H1 (cell line): ENCODE measurements at regions not wholly inside any gene's neighbourhood (a gene's known extent, or its start where the extent isn't known, plus 50 kb on each side); places are given as distances from the start of the nearest gene placed in this dataset.

Experiments
- CTCF ChIA-PET: fragments of 300-600 bp; sonication (Branson Sonifier 250); formaldehyde crosslinking; loops from one replicate; lab custom pipeline; 2021; ENCODE audit not compliant: partially characterized antibody; lab: Charles Lee
- POLR2A ChIA-PET: fragments of 300-600 bp; sonication (Branson Sonifier 250); formaldehyde crosslinking; loops from one replicate; lab custom pipeline; 2021; ENCODE audit warnings: inconsistent platforms; ENCODE audit not compliant: partially characterized antibody; lab: Charles Lee
- DNase-seq, 2 experiments: peaks; one replicate each; pipeline versions ENCODE4 v3.0.0 to v3.0.0-alpha.2; 2010 to 2022; ENCODE audit warnings: low spot score in 2 of 2, low read depth in 1 of 2, mixed read lengths in 1 of 2
- FAIRE-seq: peaks from 2 replicates; lab custom pipeline; 2011; peaks lifted over from hg19 to GRCh38; lab: Jason Lieb, UNC
- H2AFZ ChIP-seq: 2 replicates; pipeline ENCODE4 v1.8.1; 2012; ENCODE audit warnings: low read length, inconsistent platforms
- H2AK5ac ChIP-seq: 2 replicates; pipeline ENCODE4 v1.6.1; 2013; ENCODE audit warnings: low read depth, low read length
- H2BK120ac ChIP-seq: replicated peaks from 2 replicates; pipeline ENCODE3; 2013; ENCODE audit warnings: low read depth, low read length, inconsistent platforms
- H2BK12ac ChIP-seq: 2 replicates; pipeline ENCODE4 v1.6.1; 2013; ENCODE audit warnings: low read depth, low read length
- H2BK15ac ChIP-seq: 2 replicates; pipeline ENCODE4 v1.6.1; 2013; ENCODE audit warnings: low read length
- H2BK20ac ChIP-seq: 2 replicates; pipeline ENCODE4 v1.6.1; 2013; ENCODE audit warnings: low read length
- H2BK5ac ChIP-seq: 2 replicates; pipeline ENCODE4 v1.6.1; 2013; ENCODE audit warnings: low read depth, low read length
- H3K14ac ChIP-seq: 2 replicates; pipeline ENCODE4 v1.6.1; 2013; ENCODE audit warnings: inconsistent platforms; ENCODE audit not compliant: insufficient read length
- H3K18ac ChIP-seq: 2 replicates; pipeline ENCODE4 v1.6.1; 2013; ENCODE audit warnings: low read length; ENCODE audit errors: extremely low read depth
- H3K23ac ChIP-seq: 2 replicates; pipeline ENCODE4 v1.6.1; 2013; ENCODE audit warnings: inconsistent platforms; ENCODE audit not compliant: insufficient read length
- H3K23me2 ChIP-seq: 2 replicates; pipeline ENCODE4 v1.6.1; 2013; ENCODE audit warnings: low read depth, low read length
- H3K27ac ChIP-seq: 2 replicates; pipeline ENCODE4 v1.6.1; 2011; ENCODE audit warnings: low read depth, low read length, inconsistent platforms
- H3K27me3 ChIP-seq, 4 experiments: replicated peaks in 1 of 4; 1 replicate in 1 of 4; 2 replicates in 3 of 4; pipeline versions ENCODE4 v1.6.1 to v1.8.1; 2011 to 2013; ENCODE audit warnings: low read length in 3 of 4, mild to moderate bottlenecking in 3 of 4, inconsistent platforms in 2 of 4, mixed read lengths in 2 of 4, moderate library complexity in 1 of 4; ENCODE audit not compliant: control insufficient read depth in 3 of 4, insufficient read depth in 3 of 4; ENCODE audit errors: extremely low read depth in 1 of 4
- H3K36me3 ChIP-seq, 4 experiments: 2 replicates each; pipeline versions ENCODE4 v1.6.1 to v1.8.1; 2011 to 2013; ENCODE audit warnings: mild to moderate bottlenecking in 4 of 4, low read length in 3 of 4, moderate library complexity in 2 of 4, control low read depth in 1 of 4, inconsistent platforms in 1 of 4; ENCODE audit not compliant: insufficient read depth in 4 of 4, control insufficient read depth in 2 of 4
- H3K4ac ChIP-seq: replicated peaks from 2 replicates; pipeline ENCODE3; 2013; ENCODE audit warnings: low read length, low read depth, mixed read lengths, inconsistent platforms; ENCODE audit not compliant: insufficient read length
- H3K4me1 ChIP-seq, 4 experiments: replicated peaks in 1 of 4; 1 replicate in 1 of 4; 2 replicates in 3 of 4; pipeline versions ENCODE4 v1.6.1 to v1.8.1; 2011 to 2013; ENCODE audit warnings: low read length in 3 of 4, inconsistent platforms in 2 of 4, mixed read lengths in 1 of 4; ENCODE audit not compliant: insufficient read depth in 4 of 4, control insufficient read depth in 3 of 4
- H3K4me2 ChIP-seq, 2 experiments: 2 replicates each; pipeline versions ENCODE4 v1.6.1 to v1.8.1; 2011 to 2013; ENCODE audit warnings: low read depth in 2 of 2, low read length in 2 of 2, control low read depth in 1 of 2, inconsistent platforms in 1 of 2, mild to moderate bottlenecking in 1 of 2; ENCODE audit not compliant: insufficient read depth in 1 of 2
- H3K4me3 ChIP-seq, 4 experiments: fragments of 200-600, 300-600 bp in 1 of 4; sonication (generic), shearing (Covaris generic), sonication (Bioruptor Twin) in 1 of 4; 2 replicates each; pipeline versions ENCODE4 v1.5.1 to v1.8.1; 2011 to 2016; ENCODE audit warnings: low read length in 4 of 4, low read depth in 3 of 4, control low read depth in 2 of 4, inconsistent platforms in 2 of 4, mild to moderate bottlenecking in 2 of 4, mixed read lengths in 1 of 4, moderate library complexity in 1 of 4; ENCODE audit not compliant: insufficient read depth in 2 of 4; ENCODE audit errors: extremely low read depth in 1 of 4
- H3K56ac ChIP-seq: replicated peaks from 2 replicates; pipeline ENCODE3; 2013; ENCODE audit warnings: low read depth, mild to moderate bottlenecking, mixed read lengths, low read length, inconsistent platforms; ENCODE audit not compliant: insufficient read length
- H3K79me1 ChIP-seq: 2 replicates; pipeline ENCODE4 v1.6.1; 2013; ENCODE audit warnings: low read depth, low read length, control low read depth
- H3K79me2 ChIP-seq, 2 experiments: 2 replicates each; pipeline versions ENCODE4 v1.6.1 to v1.8.1; 2012 to 2013; ENCODE audit warnings: low read length in 2 of 2, mild to moderate bottlenecking in 2 of 2, inconsistent platforms in 1 of 2; ENCODE audit not compliant: insufficient read depth in 2 of 2, control insufficient read depth in 1 of 2
- H3K9ac ChIP-seq, 4 experiments: replicated peaks in 1 of 4; 1 replicate in 1 of 4; 2 replicates in 3 of 4; pipeline versions ENCODE4 v1.6.1 to v1.8.1; 2011 to 2013; ENCODE audit warnings: low read depth in 3 of 4, low read length in 3 of 4, control low read depth in 2 of 4, mild to moderate bottlenecking in 2 of 4, moderate library complexity in 2 of 4, inconsistent platforms in 1 of 4; ENCODE audit errors: extremely low read depth in 1 of 4
- H3K9me3 ChIP-seq, 2 experiments: 2 replicates each; pipeline versions ENCODE4 v1.6.1 to v1.8.1; 2012 to 2013; ENCODE audit warnings: mild to moderate bottlenecking in 2 of 2, moderate library complexity in 2 of 2, control low read depth in 1 of 2, inconsistent platforms in 1 of 2, low read depth in 1 of 2, low read length in 1 of 2, mixed read lengths in 1 of 2; ENCODE audit not compliant: insufficient read depth in 2 of 2
- H4K20me1 ChIP-seq, 2 experiments: replicated peaks in 1 of 2; 2 replicates each; pipeline versions ENCODE3 to v1.8.1; 2011 to 2013; ENCODE audit warnings: inconsistent platforms in 2 of 2, low read length in 2 of 2, mild to moderate bottlenecking in 1 of 2; ENCODE audit not compliant: insufficient read depth in 2 of 2, control insufficient read depth in 1 of 2
- H4K5ac ChIP-seq: 2 replicates; pipeline ENCODE4 v1.6.1; 2013; ENCODE audit warnings: low read length, low read depth, mixed read lengths, inconsistent platforms; ENCODE audit not compliant: insufficient read length
- H4K8ac ChIP-seq: 2 replicates; pipeline ENCODE4 v1.8.0; 2013; ENCODE audit warnings: mild to moderate bottlenecking, moderate library complexity, low read length, inconsistent platforms; ENCODE audit not compliant: insufficient read depth; ENCODE audit errors: extremely low read depth
- H4K91ac ChIP-seq: replicated peaks from 2 replicates; pipeline ENCODE3; 2013; ENCODE audit warnings: low read length, mixed read lengths, inconsistent platforms; ENCODE audit not compliant: insufficient read length
- ATF2 ChIP-seq: IDR thresholded peaks from 2 replicates; pipeline ENCODE4 v1.6.1; 2012; ENCODE audit warnings: low read length, inconsistent platforms
- BRCA1 ChIP-seq: IDR thresholded peaks from 2 replicates; pipeline ENCODE4 v1.6.1; 2012; ENCODE audit warnings: low read depth, low read length, improper control_type of control experiment
- JUN ChIP-seq: IDR thresholded peaks from 2 replicates; pipeline ENCODE4 v1.6.1; 2011; ENCODE audit warnings: low read depth, mild to moderate bottlenecking, improper control_type of control experiment, low read length
- JUND ChIP-seq: IDR thresholded peaks from 2 replicates; pipeline ENCODE4 v1.6.1; 2011; ENCODE audit warnings: mild to moderate bottlenecking, improper control_type of control experiment, low read length
- RNF2 ChIP-seq: fragments of 200-900, 300-1000 bp; sonication (generic); IDR thresholded peaks from 2 replicates; pipeline ENCODE4 v1.7.1; 2016; ENCODE audit warnings: borderline replicate concordance, low read depth, mild to moderate bottlenecking, antibody characterized with exemption, low read length; ENCODE audit not compliant: poor library complexity, severe bottlenecking; ENCODE audit errors: missing control alignments
- WGBS, 2 experiments: shearing (Covaris generic) in 1 of 2; methylation state at CpG; one replicate each; pipeline versions ENCODE4 v1.1.6 to v1.1.7; 2013 to 2015; ENCODE audit warnings: low lambda C conversion rate in 2 of 2, mixed read lengths in 2 of 2, inconsistent platforms in 1 of 2, low coverage in 1 of 2, missing lambda C conversion rate in 1 of 2; ENCODE audit not compliant: insufficient replicate concordance in 2 of 2, insufficient coverage in 1 of 2, insufficient read length in 1 of 2; ENCODE audit errors: extremely low coverage in 1 of 2, missing lambda C conversion rate in 1 of 2; 5-methylcytosine and 5-hydroxymethylcytosine counted together

GRCh38 chr1:114341856-114342255, 169.1 kb downstream of the TRIM33 start:
- POLR2A ChIA-PET = no interaction called here
- H2AFZ ChIP-seq = no peak overlapping the region
- peaks cover 0 to 8% (median 5%) of the 10 kb centered on the region in 4 experiments; a peak in 4 of 7 replicates for H3K4me1 ChIP-seq
- peaks cover 0 to 1% (median 0%) of the 10 kb centered on the region in 4 experiments; a peak in 2 of 7 replicates for H3K27me3 ChIP-seq
- H4K20me1 ChIP-seq = no peaks in the 10 kb centered on the region
- 87% methylated on average over 6 of the region's 6 CpGs; no CpG with 5 or more reads in 1 of the 2 experiments for WGBS, 2 experiments
- no peak overlapping the region for H3K4ac ChIP-seq
- H3K9me3 ChIP-seq = no peaks in the 10 kb centered on the region
- H3K4me3 ChIP-seq = no peak overlapping the region
- no peaks in the 10 kb centered on the region for H3K79me1 ChIP-seq
- no peak overlapping the region for H2BK15ac ChIP-seq
- DNase-seq = peak in 1 of 2 experiments; percentile 13
- no peak overlapping the region for H4K91ac ChIP-seq
- no peak overlapping the region for H2BK12ac ChIP-seq
- no peak overlapping the region for H3K56ac ChIP-seq
- H2BK5ac ChIP-seq = no peak overlapping the region
- H3K23ac ChIP-seq = no peak overlapping the region
- no peak overlapping the region for H4K8ac ChIP-seq
- no peak overlapping the region for H2AK5ac ChIP-seq
- no peak overlapping the region for H2BK20ac ChIP-seq
- no peak overlapping the region for H2BK120ac ChIP-seq
- no peaks in the 10 kb centered on the region for H3K36me3 ChIP-seq
- no peak overlapping the region for H4K5ac ChIP-seq
- H3K4me2 ChIP-seq = no peak overlapping the region
- no peaks in the 10 kb centered on the region for H3K79me2 ChIP-seq
- no peak for TF ChIP-seq JUN
- no peak for TF ChIP-seq JUND
- TF ChIP-seq BRCA1 = no peak
- no peak for TF ChIP-seq ATF2
- TF ChIP-seq RNF2 = no peak
- H3K14ac ChIP-seq = no peak overlapping the region
- H3K23me2 ChIP-seq = peaks cover 2% of the 10 kb centered on the region; the same call in 1 of the 2 replicates
- no peak overlapping the region for H3K18ac ChIP-seq
- no peak overlapping the region for H3K9ac ChIP-seq
- CTCF ChIA-PET = interaction anchor here (0.8 to 1.6 kb wide), 3 partner anchors 8 to 367 kb away, joined by 3 read pairs; no protein-coding TSS in a partner anchor
- H3K27ac ChIP-seq = no peak overlapping the region
- FAIRE-seq = no peak
